ENCODE measurements at regions not wholly inside any gene's neighbourhood (a gene's known extent, or its start where the extent isn't known, plus 50 kb on each side); places are given as distances from the start of the nearest gene placed in this dataset.

DNA sequence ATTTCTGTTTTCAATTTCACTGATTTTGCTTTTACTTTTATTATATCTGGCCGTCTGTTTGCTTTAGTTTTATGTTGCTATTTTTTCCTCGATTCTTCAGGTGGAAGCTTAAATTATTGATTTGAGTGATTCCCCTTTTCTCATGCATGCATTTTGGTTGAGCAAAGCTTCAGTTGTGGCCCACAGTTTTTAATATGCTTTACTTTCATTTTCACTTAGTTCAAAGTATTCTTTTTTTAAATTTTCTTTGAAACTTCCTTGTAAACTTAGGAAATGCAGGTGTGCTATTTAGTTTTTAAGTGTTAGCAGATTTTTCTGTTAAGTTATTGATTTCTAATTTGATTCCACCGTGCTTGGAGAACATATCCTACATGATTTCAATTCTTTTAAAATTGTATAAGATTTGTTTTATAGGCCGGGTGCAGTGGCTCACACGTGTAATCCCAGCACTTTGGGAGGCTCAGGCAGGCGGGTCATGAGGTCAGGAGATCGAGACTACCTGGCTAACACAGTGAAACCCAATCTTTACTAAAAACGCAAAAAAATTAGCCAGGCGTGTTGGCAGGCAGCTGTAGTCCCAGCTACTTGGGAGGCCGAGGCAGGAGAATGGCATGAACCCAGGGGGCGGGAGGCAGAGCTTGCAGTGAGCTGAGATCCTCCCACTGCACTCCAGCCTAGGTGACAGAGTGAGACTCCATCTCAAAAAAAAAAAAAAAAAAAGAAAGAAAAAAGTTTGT lies 531.2 kb downstream of the KIF2B start:
- TF ChIP-seq, protein P1, sequence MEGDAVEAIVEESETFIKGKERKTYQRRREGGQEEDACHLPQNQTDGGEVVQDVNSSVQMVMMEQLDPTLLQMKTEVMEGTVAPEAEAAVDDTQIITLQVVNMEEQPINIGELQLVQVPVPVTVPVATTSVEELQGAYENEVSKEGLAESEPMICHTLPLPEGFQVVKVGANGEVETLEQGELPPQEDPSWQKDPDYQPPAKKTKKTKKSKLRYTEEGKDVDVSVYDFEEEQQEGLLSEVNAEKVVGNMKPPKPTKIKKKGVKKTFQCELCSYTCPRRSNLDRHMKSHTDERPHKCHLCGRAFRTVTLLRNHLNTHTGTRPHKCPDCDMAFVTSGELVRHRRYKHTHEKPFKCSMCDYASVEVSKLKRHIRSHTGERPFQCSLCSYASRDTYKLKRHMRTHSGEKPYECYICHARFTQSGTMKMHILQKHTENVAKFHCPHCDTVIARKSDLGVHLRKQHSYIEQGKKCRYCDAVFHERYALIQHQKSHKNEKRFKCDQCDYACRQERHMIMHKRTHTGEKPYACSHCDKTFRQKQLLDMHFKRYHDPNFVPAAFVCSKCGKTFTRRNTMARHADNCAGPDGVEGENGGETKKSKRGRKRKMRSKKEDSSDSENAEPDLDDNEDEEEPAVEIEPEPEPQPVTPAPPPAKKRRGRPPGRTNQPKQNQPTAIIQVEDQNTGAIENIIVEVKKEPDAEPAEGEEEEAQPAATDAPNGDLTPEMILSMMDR (IDR thresholded peaks at IDR 0.05; ENCODE audit: insufficient read depth, low read length, poor library complexity, severe bottlenecking), result no peak
- TF ChIP-seq EZH2phosphoT487 (conservative IDR thresholded peaks at IDR 0.05; ENCODE audit: low read length), result no peak
